ENCODE measurements at regions not wholly inside any gene's neighbourhood (a gene's known extent, or its start where the extent isn't known, plus 50 kb on each side); places are given as distances from the start of the nearest gene placed in this dataset.

DNA sequence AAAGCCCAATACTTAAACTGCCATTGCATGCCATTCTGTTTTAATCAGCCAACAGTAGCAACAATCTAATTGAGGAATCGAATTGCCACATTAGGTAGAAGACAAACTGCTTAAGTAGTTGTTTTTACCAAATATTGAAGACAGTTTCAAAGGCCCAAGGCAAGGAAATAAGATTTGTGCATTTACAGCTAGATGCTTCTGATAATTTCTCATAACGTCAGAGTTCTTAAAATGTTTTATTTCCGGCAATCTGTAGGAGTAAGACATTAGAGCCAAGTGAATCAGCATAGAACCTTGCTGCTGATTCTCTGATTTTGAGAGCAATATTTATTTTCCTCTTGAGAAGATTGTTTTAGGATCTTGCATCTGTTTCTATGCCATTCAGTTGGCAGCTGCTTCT lies 174.3 kb downstream of the RBM43 start:
- DNase-seq (ENCODE audit: low read depth in 2 of 2): no peak

DNA sequence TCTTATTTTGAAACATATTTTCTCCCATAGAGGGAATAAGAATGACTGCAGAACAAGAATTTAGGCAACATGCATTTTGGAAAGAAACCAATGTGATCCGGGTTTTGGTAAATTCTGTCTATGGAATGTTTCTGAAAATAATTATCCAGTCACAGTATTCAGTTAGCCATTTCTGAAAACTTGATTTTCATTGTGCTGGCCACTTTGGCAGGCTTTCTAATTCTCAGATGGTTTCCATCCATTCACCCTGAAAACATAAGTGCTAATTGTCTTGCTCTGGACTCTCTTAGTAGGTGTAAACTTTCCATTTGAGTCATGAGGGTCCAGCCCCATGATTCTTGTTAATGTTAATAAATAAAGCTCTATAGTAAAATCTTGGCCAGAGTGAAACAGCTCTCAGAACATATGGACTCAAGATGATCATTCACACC lies 176.5 kb downstream of the RBM43 start:
- DNase-seq (ENCODE audit: low read depth in 2 of 2): no peak

DNA sequence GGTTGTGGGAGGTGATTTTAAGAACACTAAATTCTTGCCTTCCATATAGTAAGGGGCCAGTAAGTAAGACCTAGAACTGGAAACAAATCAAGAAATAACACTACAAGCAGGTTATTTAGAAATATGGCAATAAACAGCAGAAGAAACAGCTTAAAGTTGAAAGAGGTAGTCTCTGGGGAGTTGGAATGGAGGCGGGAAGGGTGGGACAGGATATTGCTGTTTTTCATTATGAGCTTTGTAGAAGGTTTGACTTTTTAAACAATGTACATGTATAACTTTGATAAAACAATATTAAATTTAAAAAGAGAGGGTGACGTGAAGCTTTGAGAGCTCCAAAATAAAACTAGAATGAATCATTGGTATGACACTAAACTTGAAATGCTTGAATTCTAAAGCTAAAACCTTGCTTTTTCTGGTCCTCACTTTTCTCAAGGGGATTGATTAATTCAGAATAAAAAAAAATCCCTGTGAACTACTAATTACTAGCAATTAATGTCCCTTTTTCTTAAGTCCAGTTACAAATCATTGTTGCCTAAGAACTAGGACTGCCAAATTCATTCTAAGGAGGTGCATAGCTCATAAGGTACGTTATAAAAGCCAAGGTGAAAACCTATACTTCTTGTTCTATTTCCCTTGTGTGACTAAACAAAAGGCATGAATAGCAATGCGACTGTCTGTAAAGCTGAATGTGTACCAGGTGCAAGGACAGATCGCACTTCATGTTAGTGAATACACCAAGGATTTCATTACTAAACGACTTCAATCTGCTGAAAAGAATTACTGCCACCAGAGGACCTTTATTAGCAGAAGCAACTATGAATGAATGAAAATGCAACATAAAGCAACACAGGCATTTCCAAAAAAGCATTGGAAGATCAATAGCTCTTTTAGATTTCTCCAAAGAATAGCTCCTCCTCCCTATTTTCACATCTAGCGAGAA lies 177.5 kb downstream of the RBM43 start:
- DNase-seq (ENCODE audit: low read depth in 2 of 2): no peak

DNA sequence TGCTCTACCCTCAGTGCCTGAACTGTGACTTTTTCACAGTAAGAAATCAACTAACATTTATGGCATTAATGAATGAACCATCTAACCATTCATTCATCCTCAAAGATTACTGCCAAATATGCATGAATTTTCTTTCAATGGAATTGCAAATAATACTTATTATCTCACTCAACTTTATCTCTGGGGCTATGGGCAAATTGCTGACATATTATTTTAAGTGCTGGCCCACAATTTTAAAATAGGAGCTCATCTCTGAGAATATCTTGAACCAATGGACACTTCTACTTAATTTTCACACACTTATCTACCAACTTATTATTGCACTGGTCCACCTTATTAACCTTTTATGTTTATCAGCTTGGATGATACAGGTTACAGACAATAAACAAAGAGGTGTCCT lies 182.8 kb downstream of the RBM43 start:
- no peak for DNase-seq (ENCODE audit: low read depth in 2 of 2)

DNA sequence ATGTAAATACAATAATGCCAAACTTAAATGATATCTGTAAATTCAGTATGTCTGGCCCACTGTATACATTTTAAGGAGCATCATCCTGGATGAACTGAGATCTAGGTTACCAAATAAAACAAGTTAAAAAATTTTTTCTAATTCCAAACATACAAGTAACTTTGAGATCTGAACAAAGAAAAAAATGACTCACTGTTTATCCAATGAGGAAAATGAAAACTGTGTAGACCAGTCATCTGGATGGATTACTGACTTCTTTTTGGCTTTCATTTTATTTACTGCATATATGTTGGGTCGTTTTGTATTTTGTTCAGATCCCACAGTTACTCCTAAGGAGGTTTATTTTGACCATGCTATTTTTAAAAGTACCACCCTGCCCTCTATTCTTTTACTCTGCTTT lies 189.8 kb downstream of the RBM43 start:
- DNase-seq (ENCODE audit: low read depth in 2 of 2): no peak

DNA sequence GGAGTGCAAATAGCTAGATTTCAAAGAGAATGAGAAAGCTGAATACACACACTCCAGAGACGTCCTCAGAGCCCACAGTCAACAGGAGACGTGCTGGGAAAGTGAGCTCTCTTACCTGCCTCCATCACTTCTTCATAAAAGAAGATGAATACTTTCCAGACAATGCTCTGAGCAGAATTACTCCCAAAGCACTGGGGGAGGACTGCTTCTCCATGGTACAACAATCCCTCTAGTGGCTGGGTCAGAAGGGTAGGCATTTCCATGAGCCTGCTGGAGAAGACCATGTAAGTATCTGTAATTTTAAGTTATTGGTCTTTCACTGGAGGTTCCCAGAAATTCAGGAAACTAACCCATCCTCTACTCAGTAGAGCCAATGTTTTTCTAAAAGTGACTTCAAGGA lies 190.3 kb downstream of the RBM43 start:
- peak in 1 of 2 donors; percentile 21 for DNase-seq (ENCODE audit: low read depth in 2 of 2)

DNA sequence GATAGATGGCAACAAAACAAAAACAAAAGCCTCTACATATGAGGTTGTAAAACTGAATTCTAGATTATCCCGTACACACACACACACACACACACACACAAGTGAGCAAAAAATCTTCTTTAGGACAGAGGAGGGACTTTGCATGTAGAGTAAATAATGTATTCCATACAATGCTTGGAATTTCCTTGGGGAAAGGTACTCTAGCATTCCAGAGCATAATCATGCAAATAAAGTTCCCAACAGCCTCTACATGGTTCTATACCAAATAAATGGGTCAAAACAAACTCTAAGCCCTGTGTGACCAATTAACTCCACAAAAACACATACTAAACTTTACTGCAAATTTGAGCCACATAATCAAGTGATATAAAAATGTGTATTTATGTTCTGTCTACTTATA lies 191.4 kb downstream of the RBM43 start:
- DNase-seq (ENCODE audit: low read depth in 2 of 2): no peak

DNA sequence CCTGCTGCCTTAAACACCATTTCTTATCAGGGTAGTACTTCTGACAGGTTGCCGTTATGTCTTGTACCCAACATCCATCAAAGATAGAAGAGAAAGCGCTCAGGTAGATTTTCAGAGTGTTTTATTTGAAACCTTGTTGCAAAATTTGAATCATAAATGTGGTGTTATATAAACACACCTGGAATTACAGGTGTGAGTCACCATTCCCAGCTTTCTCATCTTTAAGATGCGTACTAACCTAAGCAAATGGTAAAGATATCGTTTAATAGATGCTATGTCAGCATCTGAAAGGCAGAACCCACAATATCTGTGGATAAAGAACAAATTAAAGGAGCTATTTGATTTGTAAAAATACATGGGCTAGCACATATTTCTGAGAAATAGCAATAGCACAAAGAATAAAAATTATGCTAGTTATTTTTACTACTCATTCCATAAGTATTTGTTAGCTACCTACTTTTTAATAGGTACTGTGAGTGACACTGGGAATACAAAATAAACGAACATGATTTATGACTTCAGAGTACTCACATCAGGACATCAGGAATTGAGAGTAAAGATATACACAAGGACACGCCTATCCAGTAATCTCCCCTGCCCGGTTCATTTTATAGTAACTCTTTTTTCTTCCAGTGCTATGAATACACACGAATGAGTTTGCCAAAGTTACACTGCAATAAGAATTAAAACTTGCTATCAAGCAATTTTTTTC lies 193.8 kb downstream of the RBM43 start:
- DNase-seq (ENCODE audit: low read depth in 2 of 2): no peak

DNA sequence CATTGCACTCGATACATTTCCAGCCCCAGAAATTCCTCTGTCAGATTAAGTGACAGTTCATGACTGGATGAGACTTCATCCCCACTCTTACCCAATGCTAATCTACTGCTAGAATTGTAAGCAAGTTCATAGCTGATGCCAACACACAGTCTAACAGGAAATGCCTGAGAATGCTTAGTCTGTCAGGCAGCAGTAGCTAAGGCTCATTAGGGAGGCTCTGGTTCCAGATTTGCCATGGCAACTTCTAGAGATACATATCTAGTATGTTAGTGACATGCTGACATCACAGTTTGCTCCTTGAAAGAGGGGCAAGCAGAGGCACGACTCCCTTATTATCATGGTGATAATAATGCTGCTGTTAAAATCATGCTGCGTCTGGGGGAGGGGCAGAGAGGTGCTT lies 198.4 kb downstream of the RBM43 start:
- DNase-seq (ENCODE audit: low read depth in 2 of 2): peak in 1 of 2 donors; percentile 43

DNA sequence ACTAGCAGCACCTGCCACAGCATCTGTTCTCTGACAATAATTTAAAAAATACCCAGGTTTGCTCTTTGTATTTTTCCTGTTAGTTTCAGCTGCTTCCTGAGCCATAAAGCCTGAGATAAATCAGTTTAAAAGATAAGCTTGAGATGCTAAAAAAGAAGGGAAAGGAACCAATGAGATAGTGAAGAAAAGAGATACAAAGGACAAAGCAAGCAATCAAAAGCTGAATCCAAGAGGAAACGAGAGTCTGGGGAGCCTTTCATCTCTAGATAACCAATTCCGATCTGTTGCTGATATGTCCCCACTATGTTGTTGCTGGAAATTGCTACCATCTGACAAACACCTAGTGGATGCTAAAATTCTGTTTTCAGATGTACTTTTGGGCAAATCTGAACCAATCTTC lies 201.4 kb downstream of the RBM43 start:
- no peak for DNase-seq (ENCODE audit: low read depth in 2 of 2)

DNA sequence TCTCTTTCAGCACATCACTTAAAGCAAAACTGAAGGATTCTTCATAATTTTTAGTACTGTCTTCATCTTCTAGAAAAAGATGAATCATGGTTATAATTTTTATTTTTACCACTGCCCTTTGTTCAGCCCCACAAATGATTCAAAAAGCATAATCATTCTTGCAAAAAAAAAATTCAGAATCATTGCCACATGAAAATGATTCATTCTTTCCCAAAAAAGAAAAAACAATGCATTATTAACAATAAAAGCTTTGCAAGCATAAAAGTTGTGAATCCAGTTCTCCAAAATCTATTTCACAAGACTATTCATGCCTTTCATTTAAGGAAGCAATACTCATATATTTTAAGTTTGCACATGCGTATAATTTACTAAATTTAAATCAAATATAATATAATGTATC lies 204.8 kb downstream of the RBM43 start:
- DNase-seq (ENCODE audit: low read depth in 2 of 2): no peak

DNA sequence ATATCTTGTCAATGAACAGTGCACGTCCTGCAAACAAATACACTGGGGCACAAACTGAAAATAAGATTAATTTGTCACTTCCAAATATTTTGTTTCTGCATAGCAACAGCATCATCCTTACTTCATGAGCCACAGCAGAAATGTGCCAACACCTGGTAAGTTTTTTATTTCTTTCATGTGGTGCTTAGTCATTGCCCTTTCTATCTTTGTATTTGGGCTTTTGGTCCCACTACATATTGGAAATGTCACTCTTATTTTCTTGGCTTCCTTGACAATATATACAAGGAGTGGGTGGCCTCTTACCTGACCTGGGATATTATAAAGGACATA lies 208.0 kb downstream of the RBM43 start:
- DNase-seq (ENCODE audit: low read depth in 2 of 2): no peak

DNA sequence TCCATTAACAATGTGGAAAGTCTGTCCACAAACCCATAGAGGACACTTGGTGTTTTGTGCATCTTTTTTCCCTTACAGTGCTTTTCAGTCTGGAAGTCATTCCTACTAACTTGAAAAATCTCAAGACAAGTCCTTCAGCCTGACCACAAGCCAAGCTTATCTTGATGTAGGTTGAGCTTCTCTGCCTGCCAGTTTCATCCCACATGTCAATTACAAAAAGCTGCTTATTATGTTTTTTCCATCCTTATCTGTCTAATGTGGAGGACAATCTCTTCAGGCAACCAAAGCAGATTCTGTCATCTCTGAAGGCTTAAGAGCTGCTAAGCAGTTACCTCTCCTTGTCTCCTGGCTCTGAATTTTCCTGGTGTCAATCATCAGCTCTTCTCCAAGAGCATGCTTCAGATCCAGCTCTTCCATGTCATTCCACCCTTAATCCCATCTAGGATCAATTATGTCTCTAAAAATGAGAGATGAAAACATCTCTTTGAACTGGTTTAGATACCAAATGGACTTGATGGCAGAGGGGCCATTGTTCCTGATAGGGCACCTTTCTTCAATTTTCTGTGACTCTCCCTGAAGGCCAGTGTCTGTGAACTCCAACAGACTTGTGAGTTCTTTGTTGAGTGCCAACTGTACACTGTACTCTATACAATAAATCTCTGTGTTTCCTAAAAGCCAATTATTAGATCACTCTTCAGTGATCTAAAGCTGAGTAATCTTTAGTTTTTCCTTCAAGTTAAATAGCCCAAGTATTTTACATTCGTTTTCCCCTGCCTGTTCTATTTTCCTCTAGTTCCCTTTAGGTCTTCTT lies 208.6 kb downstream of the RBM43 start:
- no peak for DNase-seq (ENCODE audit: low read depth in 2 of 2)

DNA sequence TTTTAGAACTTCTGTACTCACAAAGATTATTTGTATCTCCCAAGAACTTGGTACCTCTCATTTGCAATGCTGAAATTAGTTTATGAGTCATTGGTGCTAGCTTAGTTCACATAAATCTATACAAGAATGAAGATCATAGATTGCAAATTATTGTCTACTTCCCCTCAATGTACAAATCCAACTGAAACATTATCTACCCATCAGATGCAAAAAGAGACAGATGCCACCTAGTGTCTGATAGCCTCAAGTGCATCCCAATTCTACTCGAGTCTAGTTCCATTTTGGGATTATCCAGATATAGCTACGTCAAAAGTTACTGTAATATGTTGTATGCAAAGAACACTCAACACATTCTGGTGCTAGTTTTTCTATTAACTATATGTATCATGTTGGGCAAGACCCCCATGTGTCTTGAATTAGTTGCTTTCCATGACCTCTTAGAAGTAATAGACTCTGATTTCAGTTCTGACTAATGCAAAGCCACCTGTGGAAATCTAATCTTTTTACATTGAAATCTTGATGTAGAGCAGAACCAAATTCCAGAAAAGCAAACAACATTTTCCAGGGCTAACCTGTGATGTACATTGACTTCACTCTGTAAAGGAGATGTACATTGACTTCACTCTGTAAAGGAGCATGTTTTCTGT lies 210.0 kb downstream of the RBM43 start:
- peak; percentile 24 to 48 for DNase-seq (ENCODE audit: low read depth in 2 of 2)

DNA sequence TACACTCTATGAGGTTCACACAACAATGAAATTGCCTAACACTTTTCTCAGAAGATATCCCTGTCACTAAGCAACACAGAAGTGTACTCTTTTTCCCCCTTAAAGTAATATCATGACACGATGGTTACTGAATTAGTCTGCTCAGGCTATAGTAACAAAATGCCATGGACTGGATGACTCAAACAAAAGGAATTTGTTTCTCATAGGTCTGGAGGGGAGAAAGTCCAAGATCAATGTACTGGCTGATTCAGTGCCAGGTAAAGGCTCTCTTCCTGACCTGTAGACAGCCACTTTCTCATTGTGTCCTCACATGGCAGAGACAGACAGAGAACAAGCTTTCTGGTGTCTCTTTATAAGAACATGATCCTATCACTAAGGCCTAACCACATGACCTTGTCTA lies 211.9 kb downstream of the RBM43 start:
- DNase-seq (ENCODE audit: low read depth in 2 of 2): peak in 1 of 2 donors; percentile 11

DNA sequence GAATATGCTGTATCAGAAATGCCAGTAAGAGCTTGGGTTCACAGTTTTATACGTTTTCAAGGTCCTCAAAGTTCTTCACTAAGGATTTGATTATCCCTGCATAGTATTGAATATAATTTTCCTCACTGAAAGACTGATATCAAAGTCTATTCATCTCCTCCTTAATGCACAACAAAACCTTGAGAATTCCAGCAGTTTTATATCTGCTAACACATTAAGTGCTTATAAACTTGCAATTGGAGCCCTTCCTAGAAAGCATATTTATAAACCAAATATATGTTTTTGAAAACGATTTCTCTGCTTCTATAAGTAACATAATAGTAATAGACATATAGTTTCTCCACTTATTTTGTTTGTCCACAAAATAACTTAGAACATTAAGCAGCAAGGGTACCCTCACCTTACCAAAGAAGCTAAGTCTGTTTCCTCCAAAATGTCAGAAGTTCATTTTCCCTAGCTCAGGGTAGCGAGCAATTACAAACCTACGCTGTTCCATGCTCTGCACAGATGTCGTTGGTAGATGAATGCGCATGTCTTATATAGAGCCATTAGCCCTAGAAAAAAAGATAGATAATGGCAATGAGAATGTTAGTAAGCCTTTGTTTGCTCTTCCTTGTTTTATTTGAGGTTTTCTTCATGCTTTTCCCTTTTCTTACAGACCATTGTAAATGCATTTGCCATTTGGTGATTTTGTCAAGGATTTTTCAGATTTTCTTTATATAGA lies 213.2 kb downstream of the RBM43 start:
- DNase-seq (ENCODE audit: low read depth in 2 of 2): no peak

DNA sequence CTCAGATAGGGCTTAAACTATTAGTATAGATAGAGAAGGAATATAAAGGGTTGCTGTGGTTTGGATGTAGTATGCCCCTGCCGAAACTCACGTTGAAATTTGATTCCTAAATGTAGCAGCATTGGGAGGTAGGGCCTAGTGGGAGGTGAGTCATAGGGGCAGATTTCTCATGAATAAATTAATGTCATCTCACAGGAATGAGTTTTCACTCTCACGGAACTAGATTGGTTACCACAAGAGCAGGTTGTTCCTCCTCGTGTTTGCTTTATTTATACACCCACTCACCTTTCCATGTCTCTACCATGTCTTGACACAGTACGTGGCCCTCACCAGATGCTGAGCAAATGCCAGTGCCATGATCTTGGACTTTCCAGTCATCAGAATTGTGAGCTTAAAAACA lies 218.2 kb downstream of the RBM43 start:
- DNase-seq (ENCODE audit: low read depth in 2 of 2): no peak

DNA sequence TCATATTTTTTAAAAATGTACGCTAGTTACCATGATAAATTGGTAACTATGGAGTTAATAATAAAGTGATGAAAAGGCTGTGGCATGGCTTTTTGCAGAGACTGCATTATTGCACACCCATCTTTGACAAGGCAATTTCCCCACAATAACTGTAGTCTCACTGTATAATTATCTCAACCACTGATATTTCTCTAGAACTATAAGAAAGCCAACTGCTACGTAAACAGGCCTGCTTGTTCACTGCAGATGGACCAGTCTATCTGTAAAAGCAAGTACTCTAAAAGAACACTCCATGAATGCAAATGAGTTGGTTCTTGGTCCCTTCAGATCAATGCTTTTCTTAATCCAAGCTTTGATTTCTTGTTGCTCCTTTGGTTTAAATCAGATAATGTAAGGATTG lies 218.7 kb downstream of the RBM43 start:
- no peak for DNase-seq (ENCODE audit: low read depth in 2 of 2)

DNA sequence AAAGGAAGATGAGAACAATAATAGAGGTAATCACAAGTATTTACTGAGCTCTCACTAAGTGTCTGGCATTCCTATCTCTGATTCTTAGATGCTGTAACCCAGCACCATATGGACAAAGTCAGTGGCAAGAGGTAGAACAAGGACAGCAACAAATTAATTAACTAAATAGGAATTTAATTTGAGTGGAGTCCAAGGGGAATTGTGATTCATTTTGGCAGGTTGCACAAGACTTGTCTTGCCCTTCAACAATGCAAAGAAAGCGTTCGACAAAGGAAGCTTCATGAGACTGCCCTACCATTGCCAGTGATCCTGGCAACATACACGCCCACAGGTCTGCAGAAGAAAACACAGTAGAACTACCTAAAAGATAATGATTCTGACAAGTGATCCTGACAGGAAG lies 221.6 kb downstream of the RBM43 start:
- no peak for DNase-seq (ENCODE audit: low read depth in 2 of 2)

DNA sequence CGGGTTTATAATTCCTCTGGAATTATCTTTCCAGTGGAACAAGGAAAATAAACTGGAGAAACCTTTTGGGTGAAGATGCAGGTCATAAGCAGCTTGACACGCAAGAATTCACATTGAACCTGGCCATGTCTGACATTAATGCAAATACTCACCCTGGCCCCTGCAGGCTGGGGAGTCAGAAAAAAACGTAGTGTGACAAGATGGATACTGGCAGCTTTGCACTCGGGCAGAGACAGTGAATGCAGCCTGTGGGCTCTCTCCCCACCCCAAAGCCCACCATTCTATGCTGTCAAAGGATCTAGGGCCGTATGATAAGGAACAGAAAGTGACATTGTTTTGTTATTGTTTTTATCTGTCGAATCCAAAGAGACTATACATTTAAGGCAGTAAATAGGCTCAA lies 223.1 kb downstream of the RBM43 start:
- DNase-seq (ENCODE audit: low read depth in 2 of 2): no peak

DNA sequence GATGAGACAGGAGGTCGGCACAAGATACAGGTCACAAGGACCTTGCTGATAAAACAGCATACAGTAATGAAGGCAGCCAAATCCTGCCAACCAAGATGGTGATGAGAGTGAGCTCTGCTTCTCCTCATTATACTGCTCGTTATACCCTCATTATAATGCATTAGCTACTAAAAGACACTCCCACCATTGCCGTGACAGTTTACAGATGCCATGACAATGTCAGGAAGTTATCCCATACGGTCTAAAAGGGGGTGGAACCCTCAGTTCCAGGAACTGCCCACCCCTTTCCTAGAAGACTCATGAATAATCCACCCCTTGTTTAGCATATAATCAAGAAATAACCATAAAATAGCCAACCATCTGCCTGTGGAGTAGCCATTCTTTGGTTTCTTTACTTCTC lies 224.2 kb downstream of the RBM43 start:
- DNase-seq (ENCODE audit: low read depth in 2 of 2): no peak

Measured in dermis microvascular lymphatic vessel endothelial cell (primary cell).